NB4 (cell line): ENCODE measurements at regions not wholly inside any gene's neighbourhood (a gene's known extent, or its start where the extent isn't known, plus 50 kb on each side); places are given as distances from the start of the nearest gene placed in this dataset.

ENCODE experiments used
- DNase-seq: peaks from one replicate; pipeline ENCODE4 v3.0.0; 2010; ENCODE audit warnings: low read depth
- H3K4me3 ChIP-seq: one replicate; pipeline ENCODE4 v1.5.1; 2011; ENCODE audit warnings: mild to moderate bottlenecking, low read depth, low read length, moderate library complexity
- CTCF ChIP-seq: IDR thresholded peaks from one replicate; pipeline ENCODE4 v1.5.1; 2012; ENCODE audit warnings: low read depth, low read length
- MAX ChIP-seq: IDR thresholded peaks from 2 replicates; pipeline ENCODE4 v1.6.1; 2011; ENCODE audit warnings: low read depth, low read length
- MYC ChIP-seq: IDR thresholded peaks from 2 replicates; pipeline ENCODE4 v1.6.1; 2011; ENCODE audit warnings: low read depth, low read length
- POLR2A ChIP-seq: IDR thresholded peaks from 2 replicates; pipeline ENCODE4 v1.6.1; 2011; ENCODE audit warnings: mild to moderate bottlenecking; ENCODE audit not compliant: insufficient read length; ENCODE audit errors: extremely low read depth

GRCh38 chr17:10920558-10921108, 82.7 kb upstream of the PIRT start:
- TF ChIP-seq MYC (no peak), MAX (no peak), POLR2A (no peak), CTCF (no peak)
- no peak for DNase-seq

GRCh38 chr17:10907370-10907769, 69.5 kb upstream of the PIRT start:
- TF ChIP-seq CTCF (no peak), POLR2A (no peak), MAX (no peak), MYC (no peak)
- DNase-seq, result no peak
- H3K4me3 ChIP-seq, result no peak overlapping the region

More at GRCh38 chr17:10920558-10921108, 82.7 kb upstream of the PIRT start:
- H3K4me3 ChIP-seq, result no peak overlapping the region

GRCh38 chr17:10899281-10899680, 61.4 kb upstream of the PIRT start:
- DNase-seq, result no peak
- TF ChIP-seq POLR2A (no peak), MYC (no peak), CTCF (no peak), MAX (no peak)
- H3K4me3 ChIP-seq, result no peak overlapping the region

- no peak overlapping the region for H3K4me3 ChIP-seq
- TF ChIP-seq MYC (no peak), MAX (no peak), CTCF (no peak), POLR2A (no peak)
- DNase-seq, result no peak
These were observed 56.3 kb upstream of the PIRT start for GRCh38 chr17:10894220-10894619.

- no peak for DNase-seq
- no peak for TF ChIP-seq MYC
- no peak for TF ChIP-seq MAX
- no peak for TF ChIP-seq CTCF
- no peak for TF ChIP-seq POLR2A
- H3K4me3 ChIP-seq, result no peak overlapping the region
These were observed 51.0 kb upstream of the PIRT start for GRCh38 chr17:10888858-10889257.
